ENCODE measurements at regions not wholly inside any gene's neighbourhood (a gene's known extent, or its start where the extent isn't known, plus 50 kb on each side); places are given as distances from the start of the nearest gene placed in this dataset.

- H3K4me1 Mint-ChIP-seq (ENCODE audit: low read depth, unreplicated experiment): peaks cover 17% of the 10 kb centered on the region
- no peak overlapping the region for H3K27ac Mint-ChIP-seq (ENCODE audit: unreplicated experiment)
- no peak overlapping the region for H3K4me3 Mint-ChIP-seq (ENCODE audit: unreplicated experiment)
- peaks cover 3% of the 10 kb centered on the region for H3K36me3 Mint-ChIP-seq (ENCODE audit: unreplicated experiment)
- peak; percentile 96 for DNase-seq
- H3K9me3 Mint-ChIP-seq (ENCODE audit: unreplicated experiment): no peaks in the 10 kb centered on the region
- H3K27me3 Mint-ChIP-seq (ENCODE audit: unreplicated experiment): peaks cover 2% of the 10 kb centered on the region
- TF ChIP-seq CTCF (IDR thresholded peaks at IDR 0.05; ENCODE audit: partially characterized antibody, unreplicated experiment): peak; percentile 95
Measured at GRCh38 chr1:209435654-209436566, 147.6 kb upstream of the CAMK1G start.

DNA sequence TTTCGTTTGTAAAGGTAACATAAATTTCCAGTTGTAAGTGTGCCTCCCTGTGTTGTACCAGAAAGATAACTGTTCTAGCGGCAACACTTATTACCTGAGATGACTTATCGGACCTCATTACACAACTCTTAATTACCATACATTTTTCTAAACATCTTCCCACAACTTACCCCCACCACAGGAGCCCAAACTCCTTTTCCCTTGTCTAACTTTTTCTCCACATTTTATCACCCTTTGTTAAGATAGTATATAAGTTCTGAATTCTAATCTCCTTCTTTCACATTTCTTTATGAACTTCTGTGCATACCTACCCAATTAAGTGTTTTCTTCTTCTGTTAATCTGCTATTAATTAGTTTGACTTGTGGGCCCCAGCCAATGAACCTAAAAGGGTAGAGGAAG is 143.7 kb upstream of the CAMK1G start:
- Mint-ChIP-seq H3K27me3 (ENCODE audit: unreplicated experiment) (no peaks in the 10 kb centered on the region), H3K36me3 (ENCODE audit: unreplicated experiment) (peaks cover 3% of the 10 kb centered on the region), H3K4me3 (ENCODE audit: unreplicated experiment) (no peak overlapping the region), H3K9me3 (ENCODE audit: unreplicated experiment) (no peaks in the 10 kb centered on the region), H3K27ac (ENCODE audit: unreplicated experiment) (no peak overlapping the region), H3K4me1 (ENCODE audit: low read depth, unreplicated experiment) (peaks cover 3% of the 10 kb centered on the region)
- TF ChIP-seq CTCF (IDR thresholded peaks at IDR 0.05; ENCODE audit: partially characterized antibody, unreplicated experiment): no peak
- no peak for DNase-seq

- Mint-ChIP-seq H3K27me3 (ENCODE audit: unreplicated experiment) (no peaks in the 10 kb centered on the region), H3K4me3 (ENCODE audit: unreplicated experiment) (no peak overlapping the region), H3K36me3 (ENCODE audit: unreplicated experiment) (peaks cover 3% of the 10 kb centered on the region), H3K9me3 (ENCODE audit: unreplicated experiment) (no peaks in the 10 kb centered on the region), H3K27ac (ENCODE audit: unreplicated experiment) (no peak overlapping the region), H3K4me1 (ENCODE audit: low read depth, unreplicated experiment) (no peaks in the 10 kb centered on the region)
- no peak for DNase-seq
- no peak for TF ChIP-seq CTCF (IDR thresholded peaks at IDR 0.05; ENCODE audit: partially characterized antibody, unreplicated experiment)
Measured at GRCh38 chr1:209443361-209443931, 140.1 kb upstream of the CAMK1G start.

DNA sequence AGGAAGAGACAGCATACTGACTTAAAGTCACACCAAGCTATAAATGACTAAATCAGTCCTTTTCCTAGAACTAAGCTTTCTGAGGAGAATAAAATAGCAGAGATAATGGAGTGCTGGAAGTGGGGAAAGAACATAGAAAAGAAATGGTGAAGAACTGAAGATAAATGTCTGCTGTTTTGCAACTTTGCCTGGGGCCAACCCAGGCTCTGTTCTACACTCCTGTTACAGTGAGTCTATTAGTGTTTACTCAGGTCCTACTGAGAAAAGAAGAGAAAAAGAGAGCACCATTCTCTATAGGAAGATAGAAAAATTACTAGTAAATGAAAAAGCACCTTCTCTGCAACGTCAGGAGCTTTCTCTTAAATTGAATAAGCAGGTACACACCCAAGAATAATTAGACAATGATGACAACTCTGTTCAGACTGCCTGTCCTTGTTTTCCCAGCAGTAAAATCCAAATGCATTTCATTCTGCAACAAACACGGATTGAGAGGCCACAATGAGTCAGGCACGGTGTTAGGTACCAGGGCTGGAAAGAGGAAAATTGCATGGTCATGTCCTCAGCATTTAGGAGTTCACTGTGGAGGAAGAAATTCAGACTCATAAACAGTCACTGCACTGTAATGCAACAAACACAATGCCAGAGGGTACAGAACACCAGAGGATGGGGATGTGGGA is 139.4 kb upstream of the CAMK1G start:
- Mint-ChIP-seq H3K27me3 (ENCODE audit: unreplicated experiment) (no peaks in the 10 kb centered on the region), H3K27ac (ENCODE audit: unreplicated experiment) (no peak overlapping the region)
- no peak for DNase-seq

More for the DNA sequence above, 139.4 kb upstream of the CAMK1G start:
- H3K4me1 Mint-ChIP-seq (ENCODE audit: low read depth, unreplicated experiment): no peaks in the 10 kb centered on the region
- peaks cover 3% of the 10 kb centered on the region for H3K36me3 Mint-ChIP-seq (ENCODE audit: unreplicated experiment)
- no peak for TF ChIP-seq CTCF (IDR thresholded peaks at IDR 0.05; ENCODE audit: partially characterized antibody, unreplicated experiment)
- no peak overlapping the region for H3K4me3 Mint-ChIP-seq (ENCODE audit: unreplicated experiment)
- H3K9me3 Mint-ChIP-seq (ENCODE audit: unreplicated experiment): no peaks in the 10 kb centered on the region
